GM18951 (cell line): ENCODE measurements at regions not wholly inside any gene's neighbourhood (a gene's known extent, or its start where the extent isn't known, plus 50 kb on each side); places are given as distances from the start of the nearest gene placed in this dataset.

ENCODE experiments used
- POLR2A ChIP-seq: IDR thresholded peaks from 4 replicates; pipeline ENCODE4 v1.6.1; 2011; ENCODE audit warnings: mild to moderate bottlenecking; ENCODE audit not compliant: insufficient read length, insufficient read depth; ENCODE audit errors: extremely low read depth
- in situ Hi-C: fragments of 300-500 bp; cut with MboI; formaldehyde crosslinking; loops from one replicate; pipeline ENCODE4 v1.12.0; 2022; ENCODE audit warnings: low sequenced_read_pairs, mixed read lengths, inconsistent platforms; ENCODE audit not compliant: unreplicated experiment

- in situ Hi-C loops = no loop called here
- no peak for TF ChIP-seq POLR2A
Observed at GRCh38 chr2:105473011-105473410, 74.2 kb upstream of the FHL2 start.

- in situ Hi-C loops = no loop called here
- no peak for TF ChIP-seq POLR2A
Observed at GRCh38 chr2:105470979-105471378, 72.1 kb upstream of the FHL2 start.

GRCh38 chr2:105469781-105470180 lies 70.9 kb upstream of the FHL2 start:
- no peak for TF ChIP-seq POLR2A
- in situ Hi-C loops = no loop called here

GRCh38 chr2:105468582-105469042 lies 69.8 kb upstream of the FHL2 start:
- in situ Hi-C loops = no loop called here
- TF ChIP-seq POLR2A = no peak

GRCh38 chr2:105464325-105464724 lies 65.5 kb upstream of the FHL2 start:
- TF ChIP-seq POLR2A = no peak
- in situ Hi-C loops = no loop called here

GRCh38 chr2:105460048-105460732 lies 61.3 kb upstream of the FHL2 start:
- no peak for TF ChIP-seq POLR2A
- in situ Hi-C loops = no loop called here

GRCh38 chr2:105458076-105458475 lies 59.2 kb upstream of the FHL2 start:
- no peak for TF ChIP-seq POLR2A
- in situ Hi-C loops = no loop called here

GRCh38 chr2:105455488-105456003 lies 56.7 kb upstream of the FHL2 start:
- no peak for TF ChIP-seq POLR2A
- in situ Hi-C loops = no loop called here

- TF ChIP-seq POLR2A = no peak
- in situ Hi-C loops = no loop called here
Observed at GRCh38 chr2:105454801-105455485, 56.1 kb upstream of the FHL2 start.

- TF ChIP-seq POLR2A = no peak
- in situ Hi-C loops = no loop called here
Observed at GRCh38 chr2:105451571-105452166, 52.8 kb upstream of the FHL2 start.

GRCh38 chr2:105450471-105450870 lies 51.6 kb upstream of the FHL2 start:
- in situ Hi-C loops = no loop called here
- TF ChIP-seq POLR2A = no peak

- TF ChIP-seq POLR2A = no peak
- in situ Hi-C loops = no loop called here
Observed at GRCh38 chr2:105449076-105449475, 50.2 kb upstream of the FHL2 start.
